ENCODE measurements at regions not wholly inside any gene's neighbourhood (a gene's known extent, or its start where the extent isn't known, plus 50 kb on each side); places are given as distances from the start of the nearest gene placed in this dataset.
A peak's percentile ranks its signal among the peaks of the same experiment; 100 is the strongest.

- no peak for FAIRE-seq
- WGBS (ENCODE audit: missing lambda C conversion rate): 90% methylated on average over 5 of the region's 5 CpGs
- peak in 1 of 2 experiments; percentile 27 for DNase-seq (ENCODE audit: low read depth in 1 of 2, low spot score in 1 of 2)
- Histone ChIP-seq H3K4me2 (no peak overlapping the region), H3K9me3 (0 out of 3 replicates have a peak, but pooled peaks cover 5% of the 10 kb centered on the region), H3K4me1 (0 out of 3 replicates have a peak, but pooled peaks cover 3% of the 10 kb centered on the region), H3K27ac (peak overlapping the region in 1 of 2 experiments; percentile 14; a peak in 1 of 6 replicates), H3K4me3 (no peak overlapping the region)
- CTCF ChIA-PET: no interaction called here
- POLR2A ChIA-PET: no interaction called here
- TF ChIP-seq CBX8 (IDR thresholded peaks at IDR 0.05) (no peak), EP300 (IDR thresholded peaks at IDR 0.05) (0 out of 5 replicates have a peak, but pooled peaks of 1 of the 2 experiments have one; percentile 9)
- no peak for ATAC-seq
Observed at GRCh38 chr12:46577063-46577776, 204.6 kb upstream of the SLC38A2 start.

- no peak overlapping the region for H3K27ac ChIP-seq
Observed at GRCh38 chr12:46574847-46575246, 202.3 kb upstream of the SLC38A2 start.

GRCh38 chr12:46573347-46573658, 200.7 kb upstream of the SLC38A2 start:
- FAIRE-seq: no peak
- CTCF ChIA-PET: no interaction called here
- H3K4me2 ChIP-seq: no peak overlapping the region
- no peak overlapping the region for H3K4me3 ChIP-seq
- 82% methylated on average over 1 of the region's 1 CpG for WGBS (ENCODE audit: missing lambda C conversion rate)
- peaks cover 13% of the 10 kb centered on the region for H3K9me3 ChIP-seq
- no peak overlapping the region for H3K27ac ChIP-seq
- H3K4me1 ChIP-seq: 0 out of 3 replicates have a peak, but pooled peaks cover 3% of the 10 kb centered on the region
- DNase-seq (ENCODE audit: low read depth in 1 of 2, low spot score in 1 of 2): no peak
- POLR2A ChIA-PET: no interaction called here
- no peak for ATAC-seq
- TF ChIP-seq FOSL2 (IDR thresholded peaks at IDR 0.05): no peak
- no peak for TF ChIP-seq FOSL2 (CRISPR knock-in tag; IDR thresholded peaks at IDR 0.05)
- TF ChIP-seq REST (IDR thresholded peaks at IDR 0.05): no peak
- no peak for TF ChIP-seq JUN (IDR thresholded peaks at IDR 0.05)
- no peak for TF ChIP-seq USF2 (IDR thresholded peaks at IDR 0.05)
- TF ChIP-seq FOSB (CRISPR knock-in tag; IDR thresholded peaks at IDR 0.05): no peak
- no peak for TF ChIP-seq CEBPB (IDR thresholded peaks at IDR 0.05)
- no peak for TF ChIP-seq HMGXB4 (CRISPR knock-in tag; IDR thresholded peaks at IDR 0.05; ENCODE audit: borderline replicate concordance)
- TF ChIP-seq NPAS2 (CRISPR knock-in tag; IDR thresholded peaks at IDR 0.05; ENCODE audit: borderline replicate concordance): no peak
- no peak for TF ChIP-seq CBX8 (IDR thresholded peaks at IDR 0.05)
- TF ChIP-seq ATOH8 (CRISPR knock-in tag; IDR thresholded peaks at IDR 0.05; ENCODE audit: low read depth): no peak
- TF ChIP-seq EP300 (IDR thresholded peaks at IDR 0.05): no peak
- no peak for TF ChIP-seq POLR2AphosphoS2 (conservative IDR thresholded peaks at IDR 0.05; ENCODE audit: low read length)
- TF ChIP-seq NR3C1 (IDR thresholded peaks at IDR 0.05): no peak
- TF ChIP-seq GATA3 (IDR thresholded peaks at IDR 0.05; ENCODE audit: borderline replicate concordance): no peak
- TF ChIP-seq EHF (CRISPR knock-in tag; IDR thresholded peaks at IDR 0.05): no peak

More at GRCh38 chr12:46574847-46575246, 202.3 kb upstream of the SLC38A2 start:
- FAIRE-seq: no peak
- no peak for DNase-seq (ENCODE audit: low read depth in 1 of 2, low spot score in 1 of 2)
- Histone ChIP-seq H3K4me1 (0 out of 3 replicates have a peak, but pooled peaks cover 3% of the 10 kb centered on the region), H3K9me3 (no peaks in the 10 kb centered on the region), H3K4me3 (no peak overlapping the region), H3K4me2 (no peak overlapping the region)
- 85% methylated on average over 2 of the region's 2 CpGs for WGBS (ENCODE audit: missing lambda C conversion rate)
- CTCF ChIA-PET: no interaction called here
- no peak for ATAC-seq
- POLR2A ChIA-PET: no interaction called here
- TF ChIP-seq ELK1 (IDR thresholded peaks at IDR 0.05; ENCODE audit: low read depth, low read length) (no peak), CHD4 (IDR thresholded peaks at IDR 0.05; ENCODE audit: borderline replicate concordance) (no peak), HEYL (CRISPR knock-in tag; IDR thresholded peaks at IDR 0.05) (no peak), HOXA7 (CRISPR knock-in tag; IDR thresholded peaks at IDR 0.05) (no peak), ESRRA (IDR thresholded peaks at IDR 0.05; ENCODE audit: borderline replicate concordance, low read length) (no peak), CHD2 (IDR thresholded peaks at IDR 0.05; ENCODE audit: low read length, partially characterized antibody) (no peak), HOXB5 (CRISPR knock-in tag; IDR thresholded peaks at IDR 0.05) (no peak), BCL3 (IDR thresholded peaks at IDR 0.05) (no peak), MAZ (IDR thresholded peaks at IDR 0.05; ENCODE audit: borderline replicate concordance, low read depth, low read length) (no peak), POLR2A (IDR thresholded peaks at IDR 0.05; ENCODE audit: low read length) (no peak)

Data from A549 (cell line).